Retinal pigment epithelial cell (primary cell): ENCODE measurements at regions not wholly inside any gene's neighbourhood (a gene's known extent, or its start where the extent isn't known, plus 50 kb on each side); places are given as distances from the start of the nearest gene placed in this dataset.

Source experiments
- DNase-seq: peaks from one replicate; pipeline ENCODE4 v3.0.0-alpha.2; 2010; ENCODE audit warnings: low read depth
- H3K4me3 ChIP-seq: 2 replicates; pipeline ENCODE4 v1.5.1; 2011; ENCODE audit warnings: mild to moderate bottlenecking, low read length, control low read depth, moderate library complexity
- TF ChIP-seq, protein P1 (sequence below): conservative IDR thresholded peaks from 2 replicates; pipeline ENCODE4 v1.5.1; 2011; ENCODE audit warnings: low read depth, low read length, control low read depth, inconsistent platforms

- no peak for DNase-seq
- TF ChIP-seq, protein P1, sequence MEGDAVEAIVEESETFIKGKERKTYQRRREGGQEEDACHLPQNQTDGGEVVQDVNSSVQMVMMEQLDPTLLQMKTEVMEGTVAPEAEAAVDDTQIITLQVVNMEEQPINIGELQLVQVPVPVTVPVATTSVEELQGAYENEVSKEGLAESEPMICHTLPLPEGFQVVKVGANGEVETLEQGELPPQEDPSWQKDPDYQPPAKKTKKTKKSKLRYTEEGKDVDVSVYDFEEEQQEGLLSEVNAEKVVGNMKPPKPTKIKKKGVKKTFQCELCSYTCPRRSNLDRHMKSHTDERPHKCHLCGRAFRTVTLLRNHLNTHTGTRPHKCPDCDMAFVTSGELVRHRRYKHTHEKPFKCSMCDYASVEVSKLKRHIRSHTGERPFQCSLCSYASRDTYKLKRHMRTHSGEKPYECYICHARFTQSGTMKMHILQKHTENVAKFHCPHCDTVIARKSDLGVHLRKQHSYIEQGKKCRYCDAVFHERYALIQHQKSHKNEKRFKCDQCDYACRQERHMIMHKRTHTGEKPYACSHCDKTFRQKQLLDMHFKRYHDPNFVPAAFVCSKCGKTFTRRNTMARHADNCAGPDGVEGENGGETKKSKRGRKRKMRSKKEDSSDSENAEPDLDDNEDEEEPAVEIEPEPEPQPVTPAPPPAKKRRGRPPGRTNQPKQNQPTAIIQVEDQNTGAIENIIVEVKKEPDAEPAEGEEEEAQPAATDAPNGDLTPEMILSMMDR: no peak
- H3K4me3 ChIP-seq: no peak overlapping the region
Measured at GRCh38 chr7:62361-63116, 129.8 kb upstream of the FAM20C start.

DNA sequence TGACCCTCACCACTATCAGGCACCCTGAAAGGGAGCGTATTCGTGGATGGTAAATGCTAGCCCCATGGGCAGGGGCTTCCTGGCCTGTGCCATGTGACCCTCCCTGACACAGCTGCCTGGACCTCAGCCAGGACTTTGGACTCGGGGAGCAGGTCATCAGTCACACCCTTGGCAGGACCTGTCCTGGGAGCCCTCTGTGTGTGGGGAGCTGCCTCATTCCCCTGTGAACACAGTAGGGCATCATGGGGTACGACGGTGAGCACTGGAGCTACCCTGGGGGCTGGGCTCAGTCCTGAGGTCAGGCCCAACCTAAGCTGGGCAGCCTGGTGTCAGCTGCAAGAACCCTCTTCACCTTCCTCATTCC lies 129.3 kb upstream of the FAM20C start:
- H3K4me3 ChIP-seq: no peak overlapping the region
- TF ChIP-seq, protein P1: no peak
- no peak for DNase-seq

DNA sequence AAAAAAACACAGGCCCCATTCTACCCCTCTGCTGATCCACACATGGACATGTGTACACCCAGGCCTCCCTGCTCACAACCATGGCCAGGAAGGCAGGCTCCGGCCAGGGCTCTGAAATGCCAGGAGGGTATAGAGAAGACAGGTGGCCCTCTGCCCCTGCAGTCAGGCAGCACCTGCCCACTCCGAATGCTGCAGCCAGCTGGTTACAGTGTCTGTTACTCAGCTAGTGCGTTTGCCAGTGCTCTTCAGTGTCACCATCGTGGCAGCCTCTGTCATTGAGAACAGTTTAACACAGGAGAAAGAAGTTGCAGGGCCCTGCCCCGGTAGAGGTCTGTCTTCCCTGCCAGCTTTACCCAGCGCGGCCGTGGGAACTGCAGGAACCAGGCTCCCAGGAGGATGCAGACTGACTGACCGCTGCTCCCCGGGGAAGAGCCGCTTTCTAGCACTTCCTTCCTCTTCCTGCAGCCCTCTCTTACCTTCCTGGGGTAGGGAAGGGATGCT lies 128.8 kb upstream of the FAM20C start:
- no peak overlapping the region for H3K4me3 ChIP-seq
- no peak for DNase-seq
- TF ChIP-seq, protein P1: no peak

GRCh38 chr7:64098-64915 lies 128.1 kb upstream of the FAM20C start:
- TF ChIP-seq, protein P1: peak; percentile 73
- no peak overlapping the region for H3K4me3 ChIP-seq
- no peak for DNase-seq

GRCh38 chr7:64916-65341 lies 127.4 kb upstream of the FAM20C start:
- no peak overlapping the region for H3K4me3 ChIP-seq
- TF ChIP-seq, protein P1: no peak
- no peak for DNase-seq

DNA sequence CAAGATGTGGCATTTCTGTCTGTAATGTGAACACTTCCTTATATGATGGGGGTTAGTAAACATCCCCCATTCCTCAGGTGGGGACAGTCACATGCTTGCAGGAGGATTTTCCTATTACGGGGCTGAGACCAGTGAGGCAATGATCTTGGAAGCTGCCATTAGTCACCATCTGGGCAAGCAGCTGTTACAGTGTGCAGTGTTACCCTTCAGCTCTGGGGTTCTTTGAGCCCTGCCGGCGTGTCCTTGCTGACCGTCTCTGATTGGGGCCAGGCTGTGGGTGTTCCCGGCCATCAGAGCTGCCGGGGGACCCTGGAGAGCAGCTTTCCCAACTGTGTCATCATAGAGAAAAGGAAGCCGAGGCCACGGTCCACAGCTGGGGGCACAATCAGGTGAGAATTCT lies 126.8 kb upstream of the FAM20C start:
- H3K4me3 ChIP-seq: no peak overlapping the region
- DNase-seq: no peak
- TF ChIP-seq, protein P1: no peak
